Spleen (tissue), 11 donors: ENCODE measurements at regions not wholly inside any gene's neighbourhood (a gene's known extent, or its start where the extent isn't known, plus 50 kb on each side); places are given as distances from the start of the nearest gene placed in this dataset.

Source experiments
- DNase-seq: peaks from one replicate; pipeline ENCODE4 v3.0.0-alpha.2; 2020
- H3K27ac ChIP-seq, 8 donors: fragments of 200-600 bp; sonication (generic) in 7 of 8; 1 replicate in 4 of 8; 2 replicates in 4 of 8; pipeline versions ENCODE4 v1.5.0 to v1.8.0; 2016 to 2021; ENCODE audit warnings: inconsistent platforms in 4 of 8, mild to moderate bottlenecking in 4 of 8, moderate library complexity in 1 of 8
- H3K27me3 ChIP-seq, 7 donors: fragments of 200-600 bp; sonication (generic) in 6 of 7; replicated peaks in 1 of 7; 1 replicate in 4 of 7; 2 replicates in 3 of 7; pipeline versions ENCODE4 v1.5.0 to v1.8.0; 2016 to 2021; ENCODE audit warnings: inconsistent platforms in 3 of 7, mild to moderate bottlenecking in 1 of 7
- H3K36me3 ChIP-seq, 6 donors: fragments of 200-600 bp; sonication (generic) in 5 of 6; 1 replicate in 4 of 6; 2 replicates in 2 of 6; pipeline versions ENCODE4 v1.5.0 to v1.8.0; 2016 to 2021; ENCODE audit warnings: inconsistent platforms in 2 of 6
- H3K4me1 ChIP-seq, 6 donors: fragments of 200-600 bp; sonication (generic) in 5 of 6; 1 replicate in 3 of 6; 2 replicates in 3 of 6; pipeline versions ENCODE4 v1.5.0 to v1.8.0; 2016 to 2021; ENCODE audit warnings: inconsistent platforms in 3 of 6
- H3K4me3 ChIP-seq, 8 donors: fragments of 200-600 bp; sonication (generic) in 7 of 8; 1 replicate in 4 of 8; 2 replicates in 4 of 8; pipeline versions ENCODE4 v1.5.0 to v1.8.0; 2016 to 2021; ENCODE audit warnings: inconsistent platforms in 4 of 8, mild to moderate bottlenecking in 4 of 8, moderate library complexity in 2 of 8
- H3K9me3 ChIP-seq, 8 donors: fragments of 200-600 bp; sonication (generic) in 7 of 8; 1 replicate in 4 of 8; 2 replicates in 4 of 8; pipeline versions ENCODE4 v1.5.0 to v1.8.0; 2016 to 2021; ENCODE audit warnings: inconsistent platforms in 4 of 8
- CTCF ChIP-seq, 11 experiments: fragments of 200-600 bp in 7 of 11; fragments of 450-650 bp in 4 of 11; sonication (generic) in 4 of 11; IDR thresholded peaks in 8 of 11; conservative IDR thresholded peaks in 3 of 11; 1 replicate in 7 of 11; 2 replicates in 4 of 11; pipeline versions ENCODE4 v1.4.0 to v1.8.0; 2016 to 2021; ENCODE audit warnings: antibody characterized with exemption in 11 of 11, inconsistent platforms in 4 of 11, mild to moderate bottlenecking in 1 of 11
- POLR2A ChIP-seq, 3 donors: fragments of 450-650 bp; IDR thresholded peaks; one replicate each; pipeline ENCODE4 v1.5.1; 2017; ENCODE audit warnings: antibody characterized with exemption in 3 of 3, mild to moderate bottlenecking in 1 of 3
- POLR2AphosphoS5 ChIP-seq, 3 donors: sonication (generic); formaldehyde crosslinking; IDR thresholded peaks; one replicate each; pipeline ENCODE4 v1.5.1; 2017; ENCODE audit warnings: antibody characterized with exemption in 3 of 3
- WGBS, 5 donors: extraction: QIAGEN DNeasy Blood & Tissue Kit in 3 of 5; methylation state at CpG; one replicate each; pipeline versions ENCODE4 v1.1.5 to v1.1.7; 2013 to 2018; 5-methylcytosine and 5-hydroxymethylcytosine counted together
- intact Hi-C: fragments of 100-400 bp; cut with DNase I; formaldehyde crosslinking; loops from one replicate; pipeline ENCODE4 v1.15.0; 2023; ENCODE audit warnings: low total_unique reads
- donor health status: healthy with polysubstance abuse.
- donor health status: DM: no; HTN: no; CAD: no; lungs with moderate emphysema.
- donor health status: DM: no; HTN: no; CAD: no.
- donor health status: Bipolar disorder and iron deficiency.
- donor health status: healthy.
- donor health status: DM: no; HTN: no; CAD: no.
- donor health status: DM: yes; HTN: yes; CAD: no.

GRCh38 chr1:148318904-148319242 is 164.2 kb downstream of the PPIAL4G start:
- 37 to 47% (median 41%) methylated on average over 6 of the region's 6 CpGs for WGBS, 5 donors
- Histone ChIP-seq H3K4me3 (peak overlapping the region in 6 of 8 donors; percentile 35 to 63 (median 40)), H3K36me3 (no peaks in the 10 kb centered on the region), H3K27ac (peak overlapping the region in 4 of 8 donors; percentile 30 to 75 (median 68)), H3K9me3 (peaks cover 0 to 4% (median 0%) of the 10 kb centered on the region in 8 donors), H3K27me3 (peaks cover 0 to 52% (median 13%) of the 10 kb centered on the region in 7 donors), H3K4me1 (peaks cover 6 to 39% (median 17%) of the 10 kb centered on the region in 6 donors)
- DNase-seq: no peak
- intact Hi-C loops: no loop called here
- TF ChIP-seq POLR2A (IDR thresholded peaks at IDR 0.05) (no peak), CTCF (IDR thresholded peaks at IDR 0.05 in 8 of 11, conservative IDR thresholded peaks at IDR 0.05 in 3 of 11) (no peak), POLR2AphosphoS5 (IDR thresholded peaks at IDR 0.05) (no peak)

- Histone ChIP-seq H3K9me3 (peaks cover 0 to 5% (median 0%) of the 10 kb centered on the region in 8 donors), H3K36me3 (no peaks in the 10 kb centered on the region), H3K4me1 (peaks cover 6 to 39% (median 17%) of the 10 kb centered on the region in 6 donors), H3K4me3 (peak overlapping the region in 7 of 8 donors; percentile 25 to 63 (median 40)), H3K27me3 (peaks cover 0 to 52% (median 13%) of the 10 kb centered on the region in 7 donors), H3K27ac (peak overlapping the region in 6 of 8 donors; percentile 16 to 75 (median 49))
- no peak for TF ChIP-seq POLR2A (IDR thresholded peaks at IDR 0.05)
- TF ChIP-seq CTCF (IDR thresholded peaks at IDR 0.05 in 8 of 11, conservative IDR thresholded peaks at IDR 0.05 in 3 of 11): no peak
- peak in 2 of 3 donors; percentile 70 for TF ChIP-seq POLR2AphosphoS5 (IDR thresholded peaks at IDR 0.05)
- peak; percentile 88 for DNase-seq
- WGBS, 5 donors: 3 to 11% (median 4%) methylated on average over 39 of the region's 39 CpGs
- intact Hi-C loops: no loop called here
Measured at GRCh38 chr1:148318123-148318903, 164.8 kb downstream of the PPIAL4G start.

GRCh38 chr1:148317288-148317985 is 165.4 kb upstream of the NBPF11 start:
- TF ChIP-seq POLR2A (IDR thresholded peaks at IDR 0.05): no peak
- TF ChIP-seq POLR2AphosphoS5 (IDR thresholded peaks at IDR 0.05): no peak
- TF ChIP-seq CTCF (IDR thresholded peaks at IDR 0.05 in 8 of 11, conservative IDR thresholded peaks at IDR 0.05 in 3 of 11): no peak
- Histone ChIP-seq H3K4me1 (peaks cover 6 to 39% (median 17%) of the 10 kb centered on the region in 6 donors), H3K27me3 (peaks cover 0 to 52% (median 13%) of the 10 kb centered on the region in 7 donors), H3K36me3 (no peaks in the 10 kb centered on the region), H3K4me3 (peak overlapping the region in 5 of 8 donors; percentile 25 to 63 (median 41)), H3K9me3 (peaks cover 0 to 6% (median 0%) of the 10 kb centered on the region in 8 donors), H3K27ac (peak overlapping the region in 3 of 8 donors; percentile 68 to 75 (median 69))
- DNase-seq: no peak
- WGBS, 5 donors: 46 to 58% (median 54%) methylated on average over 40 to 42 of the region's 42 CpGs
- intact Hi-C loops: no loop called here
